ENCODE measurements at regions not wholly inside any gene's neighbourhood (a gene's known extent, or its start where the extent isn't known, plus 50 kb on each side); places are given as distances from the start of the nearest gene placed in this dataset.

- Histone ChIP-seq H2BK20ac (ENCODE audit: low read depth, low read length) (no peak overlapping the region), H3K18ac (ENCODE audit: low read depth, low read length) (no peak overlapping the region), H3K27ac (ENCODE audit: insufficient read depth, low read length) (no peak overlapping the region), H4K20me1 (ENCODE audit: insufficient read depth, low read length) (no peaks in the 10 kb centered on the region), H3K23ac (ENCODE audit: low read depth, low read length) (no peak overlapping the region), H3K9me1 (ENCODE audit: insufficient read depth, low read length) (no peaks in the 10 kb centered on the region), H3K14ac (replicated peaks; ENCODE audit: low read depth, low read length) (no peak overlapping the region), H2BK15ac (ENCODE audit: low read depth, low read length) (no peak overlapping the region), H4K5ac (ENCODE audit: low read depth, low read length) (no peak overlapping the region), H2AK5ac (ENCODE audit: low read depth, low read length) (no peak overlapping the region), H4K91ac (ENCODE audit: insufficient read depth, low read depth, low read length) (no peak overlapping the region), H3K79me1 (ENCODE audit: low read depth in 1 of 2, low read length in 2 of 2) (no peaks in the 10 kb centered on the region), H3K27me3 (ENCODE audit: control insufficient read depth, insufficient read depth, low read length) (no peaks in the 10 kb centered on the region), H2BK120ac (ENCODE audit: low read depth, low read length) (no peak overlapping the region), H2AK9ac (replicated peaks; ENCODE audit: low read depth, low read length, poor library complexity) (no peak overlapping the region), H2AFZ (replicated peaks; ENCODE audit: low read length, poor library complexity) (peak overlapping the region; percentile 32), H3K4me2 (ENCODE audit: low read depth, low read length) (no peak overlapping the region), H3K36me3 (ENCODE audit: control insufficient read depth, insufficient read depth, low read length) (no peaks in the 10 kb centered on the region), H3K9ac (ENCODE audit: low read depth, low read length) (no peak overlapping the region), H4K8ac (ENCODE audit: low read depth in 2 of 2, low read length in 2 of 2) (no peak overlapping the region), H3K9me3 (ENCODE audit: control insufficient read depth, insufficient read depth, low read length) (no peaks in the 10 kb centered on the region; the same call in none of the 2 replicates), H3K4me1 (ENCODE audit: control insufficient read depth, insufficient read depth, low read length) (no peaks in the 10 kb centered on the region), H2BK5ac (ENCODE audit: low read depth, low read length, poor library complexity, severe bottlenecking) (no peak overlapping the region), H3K56ac (ENCODE audit: extremely low read depth, insufficient read depth, low read length) (no peak overlapping the region), H3K4me3 (ENCODE audit: insufficient read depth, low read depth, low read length) (no peak overlapping the region), H3K4ac (ENCODE audit: low read depth, low read length) (no peak overlapping the region)
- ChIA-PET CTCF (interaction anchor here (0.5 kb wide), 1 partner anchor 465 kb away, joined by 4 read pairs; no protein-coding TSS in a partner anchor), POLR2A (ENCODE audit: unreplicated experiment) (no interaction called here)
- in situ Hi-C loops (cut with MboI; ENCODE audit: low sequenced_read_pairs) (no loop called here), dilution Hi-C loops (cut with HindIII; ENCODE audit: low sequenced_read_pairs, unreplicated experiment) (no loop called here), intact Hi-C loops (cut with micrococcal nuclease) (loop anchor here (5.0 kb wide), 1 partner anchor 108 kb away; no protein-coding TSS in a partner anchor)
- DNase-seq (no peak), ATAC-seq (ENCODE audit: low read depth) (no peak)
- no TSS peak for BruUV-seq (replicated peaks)
- TF ChIP-seq BHLHE40 (IDR thresholded peaks at IDR 0.05; ENCODE audit: low read depth, low read length) (no peak), FOS (IDR thresholded peaks at IDR 0.05; ENCODE audit: low read depth, low read length) (no peak), RFX5 (IDR thresholded peaks at IDR 0.05; ENCODE audit: low read depth, low read length) (no peak), MAFK (IDR thresholded peaks at IDR 0.05; ENCODE audit: low read depth, low read length) (no peak), CHD1 (IDR thresholded peaks at IDR 0.05; ENCODE audit: low read depth, low read length) (no peak), MAZ (IDR thresholded peaks at IDR 0.05; ENCODE audit: borderline replicate concordance, low read depth, low read length) (no peak), SMC3 (IDR thresholded peaks at IDR 0.05; ENCODE audit: low read depth, low read length) (no peak), USF2 (IDR thresholded peaks at IDR 0.05; ENCODE audit: low read depth, low read length) (no peak), CEBPB (IDR thresholded peaks at IDR 0.05; ENCODE audit: low read depth, low read length) (no peak), POLR2A (IDR thresholded peaks at IDR 0.05; ENCODE audit: low read depth, low read length) (no peak), NFE2L2 (IDR thresholded peaks at IDR 0.05; ENCODE audit: low read depth, low read length) (no peak), CTCF (conservative IDR thresholded peaks at IDR 0.05; ENCODE audit: low read depth, low read length) (no peak), RAD21 (IDR thresholded peaks at IDR 0.05; ENCODE audit: low read length) (no peak), MXI1 (IDR thresholded peaks at IDR 0.05; ENCODE audit: borderline replicate concordance, low read depth, low read length) (no peak), ELK1 (IDR thresholded peaks at IDR 0.05; ENCODE audit: borderline replicate concordance, low read depth, low read length) (no peak), RCOR1 (IDR thresholded peaks at IDR 0.05; ENCODE audit: insufficient replicate concordance, low read length) (no peak)
- 38% methylated on average over 1 of the region's 2 CpGs; no CpG with 5 or more reads in 1 of the 2 experiments for WGBS, 2 experiments (ENCODE audit: extremely low coverage in 2 of 2, insufficient read length in 1 of 2)
These were observed 122.2 kb upstream of the KCTD3 start for GRCh38 chr1:215444715-215445414.

Measured in IMR-90 (cell line).